ENCODE measurements at regions not wholly inside any gene's neighbourhood (a gene's known extent, or its start where the extent isn't known, plus 50 kb on each side); places are given as distances from the start of the nearest gene placed in this dataset.
"Not testable (repeated sequence)": the region's sequence is repeated elsewhere in the genome, so short reads cannot be mapped to it uniquely, and the experiment has no call there.

GRCh38 chr14:71358209-71358931 lies 451.1 kb downstream of the PCNX1 start:
- H3K4me1 Mint-ChIP-seq = peaks cover 38% of the 10 kb centered on the region
- no peak for TF ChIP-seq CTCF (IDR thresholded peaks at IDR 0.05)
- H3K27me3 Mint-ChIP-seq (ENCODE audit: low read depth, poor library complexity) = no peaks in the 10 kb centered on the region
- H3K36me3 Mint-ChIP-seq (ENCODE audit: low read depth) = peaks cover 21% of the 10 kb centered on the region
- no peak overlapping the region for H3K4me3 Mint-ChIP-seq
- no peak overlapping the region for H3K27ac Mint-ChIP-seq
- DNase-seq = no peak
- peaks cover 11% of the 10 kb centered on the region for H3K9me3 Mint-ChIP-seq

GRCh38 chr14:71358932-71359421 lies 451.7 kb downstream of the PCNX1 start:
- not testable (repeated sequence) for H3K27me3 Mint-ChIP-seq (ENCODE audit: low read depth, poor library complexity); H3K4me3 Mint-ChIP-seq; DNase-seq; H3K27ac Mint-ChIP-seq
- Mint-ChIP-seq H3K9me3 (peaks cover 11% of the 10 kb centered on the region), H3K36me3 (ENCODE audit: low read depth) (peaks cover 15% of the 10 kb centered on the region), H3K4me1 (peaks cover 40% of the 10 kb centered on the region)

- Mint-ChIP-seq H3K36me3 (ENCODE audit: low read depth) (peaks cover 15% of the 10 kb centered on the region), H3K4me1 (peaks cover 37% of the 10 kb centered on the region), H3K4me3 (no peak overlapping the region), H3K27ac (no peak overlapping the region), H3K9me3 (peaks cover 11% of the 10 kb centered on the region), H3K27me3 (ENCODE audit: low read depth, poor library complexity) (no peaks in the 10 kb centered on the region)
- TF ChIP-seq CTCF (IDR thresholded peaks at IDR 0.05) = no peak
- no peak for DNase-seq
Measured at GRCh38 chr14:71359823-71360222, 452.6 kb downstream of the PCNX1 start.

GRCh38 chr14:71361336-71361735 lies 454.1 kb downstream of the PCNX1 start:
- Mint-ChIP-seq H3K27ac (no peak overlapping the region), H3K9me3 (peaks cover 11% of the 10 kb centered on the region), H3K4me1 (peaks cover 25% of the 10 kb centered on the region), H3K27me3 (ENCODE audit: low read depth, poor library complexity) (no peaks in the 10 kb centered on the region), H3K4me3 (no peak overlapping the region), H3K36me3 (ENCODE audit: low read depth) (peaks cover 15% of the 10 kb centered on the region)
- no peak for DNase-seq
- no peak for TF ChIP-seq CTCF (IDR thresholded peaks at IDR 0.05)

GRCh38 chr14:71361874-71362273 lies 454.6 kb downstream of the PCNX1 start:
- H3K4me3 Mint-ChIP-seq = no peak overlapping the region
- peaks cover 25% of the 10 kb centered on the region for H3K4me1 Mint-ChIP-seq
- no peaks in the 10 kb centered on the region for H3K27me3 Mint-ChIP-seq (ENCODE audit: low read depth, poor library complexity)
- no peak for DNase-seq
- H3K9me3 Mint-ChIP-seq = peaks cover 15% of the 10 kb centered on the region
- peaks cover 20% of the 10 kb centered on the region for H3K36me3 Mint-ChIP-seq (ENCODE audit: low read depth)
- no peak for TF ChIP-seq CTCF (IDR thresholded peaks at IDR 0.05)
- peak overlapping the region; percentile 54 for H3K27ac Mint-ChIP-seq

- DNase-seq = no peak
- no peak overlapping the region for H3K4me3 Mint-ChIP-seq
- peaks cover 25% of the 10 kb centered on the region for H3K4me1 Mint-ChIP-seq
- no peaks in the 10 kb centered on the region for H3K27me3 Mint-ChIP-seq (ENCODE audit: low read depth, poor library complexity)
- no peak overlapping the region for H3K27ac Mint-ChIP-seq
- peaks cover 17% of the 10 kb centered on the region for H3K9me3 Mint-ChIP-seq
- no peak for TF ChIP-seq CTCF (IDR thresholded peaks at IDR 0.05)
- H3K36me3 Mint-ChIP-seq (ENCODE audit: low read depth) = peaks cover 24% of the 10 kb centered on the region
Measured at GRCh38 chr14:71362282-71362681, 455.0 kb downstream of the PCNX1 start.
